ENCODE measurements at regions not wholly inside any gene's neighbourhood (a gene's known extent, or its start where the extent isn't known, plus 50 kb on each side); places are given as distances from the start of the nearest gene placed in this dataset.

- DNase-seq (ENCODE audit: low read depth in 6 of 9, low spot score in 9 of 9), result no peak
- 79% methylated on average over 21 of the region's 21 CpGs for WGBS
- no peaks in the 10 kb centered on the region for H3K9me3 ChIP-seq (ENCODE audit: control insufficient read depth in 2 of 2, insufficient read depth in 1 of 2, low read length in 1 of 2)
- no peaks in the 10 kb centered on the region for H3K4me1 ChIP-seq (ENCODE audit: control insufficient read depth in 2 of 2, insufficient read depth in 2 of 2, low read length in 2 of 2)
- no peaks in the 10 kb centered on the region for H3K36me3 ChIP-seq (ENCODE audit: control insufficient read depth in 2 of 2, insufficient read depth in 2 of 2, low read length in 1 of 2)
- H3K27ac ChIP-seq (ENCODE audit: low read depth in 1 of 2, low read length in 1 of 2), result no peak overlapping the region
- no peak overlapping the region for H3K4me3 ChIP-seq (ENCODE audit: low read length in 2 of 2)
- peaks cover 2 to 49% of the 10 kb centered on the region in 2 donors for H3K27me3 ChIP-seq (ENCODE audit: control insufficient read depth in 2 of 2, insufficient read depth in 1 of 2, low read length in 1 of 2)
Measured at GRCh38 chr20:63097336-63097831, 90.6 kb upstream of the BHLHE23 start.

GRCh38 chr20:63096681-63097335 lies 90.0 kb upstream of the BHLHE23 start:
- no peaks in the 10 kb centered on the region for H3K36me3 ChIP-seq (ENCODE audit: control insufficient read depth in 2 of 2, insufficient read depth in 2 of 2, low read length in 1 of 2)
- no peaks in the 10 kb centered on the region for H3K4me1 ChIP-seq (ENCODE audit: control insufficient read depth in 2 of 2, insufficient read depth in 2 of 2, low read length in 2 of 2)
- peaks cover 2 to 47% of the 10 kb centered on the region in 2 donors for H3K27me3 ChIP-seq (ENCODE audit: control insufficient read depth in 2 of 2, insufficient read depth in 1 of 2, low read length in 1 of 2)
- H3K4me3 ChIP-seq (ENCODE audit: low read length in 2 of 2), result no peak overlapping the region
- no peak for DNase-seq (ENCODE audit: low read depth in 6 of 9, low spot score in 9 of 9)
- H3K9me3 ChIP-seq (ENCODE audit: control insufficient read depth in 2 of 2, insufficient read depth in 1 of 2, low read length in 1 of 2), result no peaks in the 10 kb centered on the region
- 87% methylated on average over 13 of the region's 13 CpGs for WGBS
- no peak overlapping the region for H3K27ac ChIP-seq (ENCODE audit: low read depth in 1 of 2, low read length in 1 of 2)

GRCh38 chr20:63095718-63096654 lies 89.2 kb upstream of the BHLHE23 start:
- no peaks in the 10 kb centered on the region for H3K4me1 ChIP-seq (ENCODE audit: control insufficient read depth in 2 of 2, insufficient read depth in 2 of 2, low read length in 2 of 2)
- H3K27me3 ChIP-seq (ENCODE audit: control insufficient read depth in 2 of 2, insufficient read depth in 1 of 2, low read length in 1 of 2), result peaks cover 2 to 40% of the 10 kb centered on the region in 2 donors
- no peak for DNase-seq (ENCODE audit: low read depth in 6 of 9, low spot score in 9 of 9)
- H3K36me3 ChIP-seq (ENCODE audit: control insufficient read depth in 2 of 2, insufficient read depth in 2 of 2, low read length in 1 of 2), result no peaks in the 10 kb centered on the region
- H3K27ac ChIP-seq (ENCODE audit: low read depth in 1 of 2, low read length in 1 of 2), result no peak overlapping the region
- no peaks in the 10 kb centered on the region for H3K9me3 ChIP-seq (ENCODE audit: control insufficient read depth in 2 of 2, insufficient read depth in 1 of 2, low read length in 1 of 2)
- 82% methylated on average over 21 of the region's 21 CpGs for WGBS
- no peak overlapping the region for H3K4me3 ChIP-seq (ENCODE audit: low read length in 2 of 2)

GRCh38 chr20:63094767-63095499 lies 88.2 kb upstream of the BHLHE23 start:
- no peaks in the 10 kb centered on the region for H3K36me3 ChIP-seq (ENCODE audit: control insufficient read depth in 2 of 2, insufficient read depth in 2 of 2, low read length in 1 of 2)
- peaks cover 2 to 33% of the 10 kb centered on the region in 2 donors for H3K27me3 ChIP-seq (ENCODE audit: control insufficient read depth in 2 of 2, insufficient read depth in 1 of 2, low read length in 1 of 2)
- H3K4me1 ChIP-seq (ENCODE audit: control insufficient read depth in 2 of 2, insufficient read depth in 2 of 2, low read length in 2 of 2), result no peaks in the 10 kb centered on the region
- WGBS, result 86% methylated on average over 22 of the region's 22 CpGs
- no peak overlapping the region for H3K27ac ChIP-seq (ENCODE audit: low read depth in 1 of 2, low read length in 1 of 2)
- DNase-seq (ENCODE audit: low read depth in 6 of 9, low spot score in 9 of 9), result no peak
- no peak overlapping the region for H3K4me3 ChIP-seq (ENCODE audit: low read length in 2 of 2)
- no peaks in the 10 kb centered on the region for H3K9me3 ChIP-seq (ENCODE audit: control insufficient read depth in 2 of 2, insufficient read depth in 1 of 2, low read length in 1 of 2)

- no peaks in the 10 kb centered on the region for H3K9me3 ChIP-seq (ENCODE audit: control insufficient read depth in 2 of 2, insufficient read depth in 1 of 2, low read length in 1 of 2)
- DNase-seq (ENCODE audit: low read depth in 6 of 9, low spot score in 9 of 9), result no peak
- no peaks in the 10 kb centered on the region for H3K4me1 ChIP-seq (ENCODE audit: control insufficient read depth in 2 of 2, insufficient read depth in 2 of 2, low read length in 2 of 2)
- WGBS, result 79% methylated on average over 37 of the region's 37 CpGs
- peaks cover 2 to 25% of the 10 kb centered on the region in 2 donors for H3K27me3 ChIP-seq (ENCODE audit: control insufficient read depth in 2 of 2, insufficient read depth in 1 of 2, low read length in 1 of 2)
- no peak overlapping the region for H3K27ac ChIP-seq (ENCODE audit: low read depth in 1 of 2, low read length in 1 of 2)
- H3K36me3 ChIP-seq (ENCODE audit: control insufficient read depth in 2 of 2, insufficient read depth in 2 of 2, low read length in 1 of 2), result no peaks in the 10 kb centered on the region
- H3K4me3 ChIP-seq (ENCODE audit: low read length in 2 of 2), result no peak overlapping the region
Measured at GRCh38 chr20:63093966-63094766, 87.4 kb upstream of the BHLHE23 start.

GRCh38 chr20:63092660-63093215 lies 86.0 kb upstream of the BHLHE23 start:
- Histone ChIP-seq H3K27ac (ENCODE audit: low read depth in 1 of 2, low read length in 1 of 2) (no peak overlapping the region), H3K36me3 (ENCODE audit: control insufficient read depth in 2 of 2, insufficient read depth in 2 of 2, low read length in 1 of 2) (no peaks in the 10 kb centered on the region), H3K9me3 (ENCODE audit: control insufficient read depth in 2 of 2, insufficient read depth in 1 of 2, low read length in 1 of 2) (no peaks in the 10 kb centered on the region), H3K27me3 (ENCODE audit: control insufficient read depth in 2 of 2, insufficient read depth in 1 of 2, low read length in 1 of 2) (peaks cover 2 to 25% of the 10 kb centered on the region in 2 donors), H3K4me1 (ENCODE audit: control insufficient read depth in 2 of 2, insufficient read depth in 2 of 2, low read length in 2 of 2) (no peaks in the 10 kb centered on the region), H3K4me3 (ENCODE audit: low read length in 2 of 2) (no peak overlapping the region)
- WGBS, result 82% methylated on average over 25 of the region's 25 CpGs
- DNase-seq (ENCODE audit: low read depth in 6 of 9, low spot score in 9 of 9), result no peak

- DNase-seq (ENCODE audit: low read depth in 6 of 9, low spot score in 9 of 9), result no peak
Measured at GRCh38 chr20:63091901-63092659, 85.3 kb upstream of the BHLHE23 start.

More at GRCh38 chr20:63091901-63092659, 85.3 kb upstream of the BHLHE23 start:
- H3K9me3 ChIP-seq (ENCODE audit: control insufficient read depth in 2 of 2, insufficient read depth in 1 of 2, low read length in 1 of 2), result no peaks in the 10 kb centered on the region
- H3K36me3 ChIP-seq (ENCODE audit: control insufficient read depth in 2 of 2, insufficient read depth in 2 of 2, low read length in 1 of 2), result no peaks in the 10 kb centered on the region
- WGBS, result 86% methylated on average over 31 of the region's 31 CpGs
- H3K27me3 ChIP-seq (ENCODE audit: control insufficient read depth in 2 of 2, insufficient read depth in 1 of 2, low read length in 1 of 2), result peaks cover 2 to 24% of the 10 kb centered on the region in 2 donors
- no peaks in the 10 kb centered on the region for H3K4me1 ChIP-seq (ENCODE audit: control insufficient read depth in 2 of 2, insufficient read depth in 2 of 2, low read length in 2 of 2)
- H3K4me3 ChIP-seq (ENCODE audit: low read length in 2 of 2), result no peak overlapping the region
- H3K27ac ChIP-seq (ENCODE audit: low read depth in 1 of 2, low read length in 1 of 2), result no peak overlapping the region

Measured in thymus (tissue), 11 donors.